Suppressor macrophage treated with lipopolysaccharide for 1 hour (primary cell): ENCODE measurements at regions not wholly inside any gene's neighbourhood (a gene's known extent, or its start where the extent isn't known, plus 50 kb on each side); places are given as distances from the start of the nearest gene placed in this dataset.

Source experiments
- DNase-seq, 3 donors: peaks; one replicate each; pipeline ENCODE4 v3.0.0-alpha.2; 2020 to 2022

GRCh38 chr6:164911151-164911550 lies 398.3 kb downstream of the C6orf118 start:
- DNase-seq, result no peak

GRCh38 chr6:164906766-164907165 lies 402.6 kb downstream of the C6orf118 start:
- DNase-seq, result no peak

GRCh38 chr6:164905311-164905710 lies 404.1 kb downstream of the C6orf118 start:
- no peak for DNase-seq

- no peak for DNase-seq
These were observed 411.0 kb downstream of the C6orf118 start for GRCh38 chr6:164898412-164898811.

- DNase-seq, result no peak
These were observed 411.7 kb downstream of the C6orf118 start for GRCh38 chr6:164897523-164898235.

- DNase-seq, result no peak
These were observed 419.4 kb downstream of the C6orf118 start for GRCh38 chr6:164889980-164890379.

GRCh38 chr6:164887660-164888059 lies 421.7 kb downstream of the C6orf118 start:
- DNase-seq, result no peak

GRCh38 chr6:164882236-164882635 lies 427.2 kb downstream of the C6orf118 start:
- DNase-seq, result no peak

GRCh38 chr6:164871783-164872182 lies 437.6 kb downstream of the C6orf118 start:
- DNase-seq, result no peak

GRCh38 chr6:164870164-164870563 lies 439.2 kb downstream of the C6orf118 start:
- DNase-seq, result no peak

GRCh38 chr6:164861967-164862366 lies 447.4 kb downstream of the C6orf118 start:
- DNase-seq, result no peak

GRCh38 chr6:164859816-164860215 lies 449.6 kb downstream of the C6orf118 start:
- no peak for DNase-seq

GRCh38 chr6:164856138-164856537 lies 453.3 kb downstream of the C6orf118 start:
- DNase-seq, result no peak

- no peak for DNase-seq
These were observed 454.1 kb downstream of the C6orf118 start for GRCh38 chr6:164855281-164855680.

GRCh38 chr6:164854526-164854925 lies 454.9 kb downstream of the C6orf118 start:
- no peak for DNase-seq

GRCh38 chr6:164845773-164846172 lies 463.6 kb downstream of the C6orf118 start:
- DNase-seq, result no peak

- DNase-seq, result no peak
These were observed 467.3 kb downstream of the C6orf118 start for GRCh38 chr6:164842085-164842484.

- no peak for DNase-seq
These were observed 471.3 kb downstream of the C6orf118 start for GRCh38 chr6:164838068-164838615.

- no peak for DNase-seq
These were observed 472.9 kb downstream of the C6orf118 start for GRCh38 chr6:164836486-164836885.

GRCh38 chr6:164832410-164832809 lies 477.0 kb downstream of the C6orf118 start:
- DNase-seq, result no peak

- no peak for DNase-seq
These were observed 481.9 kb downstream of the C6orf118 start for GRCh38 chr6:164827537-164827936.

- no peak for DNase-seq
These were observed 482.5 kb downstream of the C6orf118 start for GRCh38 chr6:164826831-164827468.

GRCh38 chr6:164825386-164825785 lies 484.0 kb downstream of the C6orf118 start:
- no peak for DNase-seq

GRCh38 chr6:164817662-164818061 lies 491.7 kb downstream of the C6orf118 start:
- no peak for DNase-seq
